ENCODE measurements at regions not wholly inside any gene's neighbourhood (a gene's known extent, or its start where the extent isn't known, plus 50 kb on each side); places are given as distances from the start of the nearest gene placed in this dataset.

GRCh38 chr7:114084472-114085312 is 165.9 kb upstream of the PPP1R3A start:
- TF ChIP-seq CTCF (conservative IDR thresholded peaks at IDR 0.05 in 1 of 2, IDR thresholded peaks at IDR 0.05 in 1 of 2; ENCODE audit: low read depth in 1 of 2, low read length in 2 of 2) (no peak), EZH2 (IDR thresholded peaks at IDR 0.05; ENCODE audit: low read length, missing control alignments) (no peak)
